GM10248 (cell line): ENCODE measurements at regions not wholly inside any gene's neighbourhood (a gene's known extent, or its start where the extent isn't known, plus 50 kb on each side); places are given as distances from the start of the nearest gene placed in this dataset.

Experiments
- CTCF ChIA-PET: fragments of 300-600 bp; sonication (Branson Sonifier 250); formaldehyde crosslinking; extraction: SDS; loops from one replicate; lab custom pipeline; 2021; ENCODE audit warnings: antibody characterized with exemption; lab: Yijun Ruan, JAX
- POLR2A ChIA-PET: fragments of 350-650 bp; sonication (Branson Sonifier 250); formaldehyde crosslinking; extraction: SDS; loops from one replicate; lab custom pipeline; 2020; ENCODE audit warnings: antibody characterized with exemption; lab: Yijun Ruan, JAX
- DNase-seq: peaks from one replicate; pipeline ENCODE4 v3.0.0; 2012; ENCODE audit errors: extremely low spot score
- TF ChIP-seq, protein P1 (sequence below): IDR thresholded peaks from 2 replicates; pipeline ENCODE4 v1.5.1; 2012; ENCODE audit warnings: mild to moderate bottlenecking, low read depth; ENCODE audit errors: extremely low read depth, missing control alignments, control extremely low read depth

- TF ChIP-seq, protein P1, sequence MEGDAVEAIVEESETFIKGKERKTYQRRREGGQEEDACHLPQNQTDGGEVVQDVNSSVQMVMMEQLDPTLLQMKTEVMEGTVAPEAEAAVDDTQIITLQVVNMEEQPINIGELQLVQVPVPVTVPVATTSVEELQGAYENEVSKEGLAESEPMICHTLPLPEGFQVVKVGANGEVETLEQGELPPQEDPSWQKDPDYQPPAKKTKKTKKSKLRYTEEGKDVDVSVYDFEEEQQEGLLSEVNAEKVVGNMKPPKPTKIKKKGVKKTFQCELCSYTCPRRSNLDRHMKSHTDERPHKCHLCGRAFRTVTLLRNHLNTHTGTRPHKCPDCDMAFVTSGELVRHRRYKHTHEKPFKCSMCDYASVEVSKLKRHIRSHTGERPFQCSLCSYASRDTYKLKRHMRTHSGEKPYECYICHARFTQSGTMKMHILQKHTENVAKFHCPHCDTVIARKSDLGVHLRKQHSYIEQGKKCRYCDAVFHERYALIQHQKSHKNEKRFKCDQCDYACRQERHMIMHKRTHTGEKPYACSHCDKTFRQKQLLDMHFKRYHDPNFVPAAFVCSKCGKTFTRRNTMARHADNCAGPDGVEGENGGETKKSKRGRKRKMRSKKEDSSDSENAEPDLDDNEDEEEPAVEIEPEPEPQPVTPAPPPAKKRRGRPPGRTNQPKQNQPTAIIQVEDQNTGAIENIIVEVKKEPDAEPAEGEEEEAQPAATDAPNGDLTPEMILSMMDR: no peak
- no peak for DNase-seq
- ChIA-PET CTCF (interaction anchor here (1.3 to 1.6 kb wide), 2 partner anchors 9 to 13 kb away, joined by 3 to 4 read pairs; no protein-coding TSS in a partner anchor), POLR2A (no interaction called here)
These were observed 276.6 kb downstream of the MRTFB start for GRCh38 chr16:14347706-14348105.

DNA sequence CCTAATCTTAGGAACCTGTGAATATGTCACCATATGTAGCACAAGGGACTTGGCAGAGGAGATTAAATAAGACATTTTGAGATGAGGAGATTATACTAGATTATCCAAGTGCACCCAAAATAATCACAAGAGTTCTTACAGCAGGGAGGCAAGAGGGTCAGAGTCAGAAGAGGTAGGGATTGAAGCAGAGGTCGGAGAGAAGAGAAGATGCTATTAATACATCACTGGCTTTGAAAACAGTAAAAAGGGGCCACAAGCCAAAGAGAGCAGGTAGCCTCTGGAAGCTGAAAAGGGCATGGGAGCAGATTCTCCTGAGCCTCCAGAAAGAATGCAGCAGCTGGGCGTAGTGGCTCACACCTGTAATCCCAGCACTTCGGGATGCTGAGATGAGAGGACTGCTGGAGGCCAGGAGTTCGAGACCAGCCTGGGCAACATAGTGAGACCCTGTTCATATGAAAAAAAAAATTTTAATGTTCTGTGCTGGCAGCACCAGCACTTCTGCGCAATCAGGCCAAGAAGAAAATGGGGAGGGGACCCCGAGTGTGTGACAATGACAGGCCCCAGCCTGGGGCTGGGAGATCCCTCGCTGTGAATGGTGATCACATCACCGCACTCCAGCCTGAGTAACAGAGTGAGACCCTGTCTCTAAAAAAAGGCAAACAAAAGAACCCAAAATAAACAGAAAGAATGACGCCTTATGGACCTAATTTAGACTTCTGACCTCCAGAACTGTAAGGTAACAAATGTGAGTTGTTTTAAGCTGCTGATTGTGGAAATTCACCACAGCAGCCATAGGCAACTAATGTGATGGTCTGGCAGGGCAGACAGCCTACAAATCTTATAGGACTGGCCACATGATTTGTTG lies 275.4 kb downstream of the MRTFB start:
- ChIA-PET POLR2A (no interaction called here), CTCF (no interaction called here)
- TF ChIP-seq, protein P1: no peak
- DNase-seq: no peak

DNA sequence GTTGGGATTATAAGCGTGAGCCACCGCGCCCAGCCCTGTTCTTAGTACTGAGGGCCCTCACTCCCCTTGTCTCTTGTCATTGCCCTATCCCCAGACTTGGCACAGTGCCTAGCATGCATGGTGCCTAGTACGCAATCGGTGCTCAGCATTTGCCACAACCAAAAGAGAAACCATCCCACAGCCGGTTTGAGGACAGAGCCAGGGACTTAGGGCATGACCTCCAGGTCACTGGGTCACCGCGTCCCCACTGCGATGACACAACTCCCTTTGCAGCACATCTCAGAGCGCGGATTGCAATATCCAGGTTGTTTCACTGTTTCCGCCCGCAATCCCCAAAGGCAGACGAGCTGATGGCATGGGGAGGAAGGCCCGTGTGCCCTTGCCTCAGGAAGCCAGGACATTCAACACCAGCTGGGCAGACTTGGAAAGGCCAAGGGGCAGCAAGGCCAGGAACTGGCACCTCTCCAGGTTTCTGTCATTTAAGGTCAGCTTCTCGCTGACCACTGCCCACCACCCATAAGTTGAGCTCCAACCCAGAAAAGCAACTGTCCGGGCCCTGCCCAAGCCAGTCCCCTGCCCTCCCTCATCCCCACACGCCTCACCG lies 274.5 kb downstream of the MRTFB start:
- TF ChIP-seq, protein P1: no peak
- no peak for DNase-seq
- CTCF ChIA-PET: no interaction called here
- POLR2A ChIA-PET: no interaction called here

DNA sequence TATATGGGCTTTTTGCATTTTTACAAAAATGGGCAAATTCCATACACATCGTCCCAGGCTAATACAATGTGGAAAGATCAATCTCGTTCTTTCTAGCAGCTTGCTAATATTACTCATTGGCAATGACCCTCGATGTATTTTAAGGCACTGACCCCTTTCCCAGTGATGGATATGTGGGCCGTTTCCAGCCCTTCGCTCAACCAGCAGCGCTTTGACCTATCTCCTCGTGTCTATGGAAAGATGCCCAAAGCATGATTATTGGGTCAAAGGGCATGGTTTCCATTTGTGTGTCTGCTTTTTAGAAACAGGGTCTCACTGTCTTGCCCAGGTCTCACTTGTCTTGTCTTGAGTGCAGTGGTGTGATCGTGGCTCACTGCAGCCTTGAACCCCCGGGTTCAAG lies 273.8 kb downstream of the MRTFB start:
- ChIA-PET POLR2A (no interaction called here), CTCF (no interaction called here)
- TF ChIP-seq, protein P1: no peak
- DNase-seq: no peak

DNA sequence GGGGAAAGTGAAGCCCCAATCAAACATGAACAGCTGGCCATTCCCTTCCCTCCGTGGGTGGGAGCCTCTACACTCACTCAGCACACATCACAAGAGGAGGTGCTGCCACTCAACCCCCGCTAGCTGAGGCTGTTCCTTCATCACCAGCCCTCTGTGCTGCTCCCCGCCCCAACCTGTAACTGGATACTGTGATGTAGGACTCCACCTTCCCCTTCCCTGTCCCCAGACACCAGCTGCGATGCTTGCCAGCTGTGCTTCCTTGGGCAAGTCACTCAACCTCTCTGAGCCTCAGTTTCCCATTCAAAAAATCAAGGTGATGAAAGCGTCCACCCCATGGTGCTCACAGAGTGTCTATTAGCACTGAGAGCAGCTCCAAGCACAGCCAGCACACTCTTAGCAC lies 273.2 kb downstream of the MRTFB start:
- TF ChIP-seq, protein P1: no peak
- CTCF ChIA-PET: no interaction called here
- DNase-seq: no peak
- POLR2A ChIA-PET: no interaction called here

DNA sequence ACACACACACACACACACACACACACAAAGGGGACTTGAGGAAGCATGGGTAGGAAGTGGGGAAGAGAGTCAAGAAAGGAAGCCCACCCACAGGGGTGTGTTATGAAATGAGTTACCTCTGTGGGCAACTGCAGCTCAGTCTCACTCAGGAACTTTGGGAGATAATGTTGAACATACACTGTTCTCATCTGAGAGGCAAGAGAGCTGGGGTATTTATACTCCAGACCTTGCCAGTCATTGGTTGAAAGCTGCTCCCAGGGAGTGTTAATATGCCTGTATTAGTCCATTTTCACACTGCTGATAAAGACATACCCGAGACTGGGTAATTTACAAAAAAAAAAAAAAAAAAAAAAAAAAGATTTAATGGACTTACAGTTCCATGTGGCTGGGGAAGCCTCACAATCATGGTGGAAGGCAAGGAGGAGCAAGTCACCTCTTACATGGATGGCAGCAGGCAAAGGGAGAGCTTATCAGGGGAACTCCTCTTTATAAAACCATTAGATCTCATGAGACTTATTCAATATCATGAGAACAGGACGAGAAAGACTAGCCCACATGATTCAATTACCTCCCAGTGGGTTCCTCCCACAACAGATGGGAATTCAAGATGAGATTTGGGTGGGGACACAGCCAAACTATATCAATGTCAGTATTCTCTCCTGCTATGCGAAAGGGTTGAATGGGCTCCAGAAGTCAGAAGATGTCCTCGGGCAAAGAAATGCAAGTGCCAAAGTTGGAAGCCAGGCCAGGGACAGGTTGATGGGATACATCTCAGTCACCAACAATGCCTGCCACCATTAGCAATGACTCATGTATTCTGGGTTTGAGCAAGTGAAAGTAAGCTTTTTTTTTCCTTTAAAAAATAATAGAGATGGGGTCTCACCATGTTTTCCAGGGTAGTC lies 270.5 kb downstream of the MRTFB start:
- CTCF ChIA-PET: interaction anchor here (0.7 to 1.3 kb wide), 3 partner anchors 20 to 32 kb away, joined by 3 to 4 read pairs (median 3); no protein-coding TSS in a partner anchor
- POLR2A ChIA-PET: interaction anchor here (0.7 kb wide), 1 partner anchor 47 kb away, joined by 4 read pairs; no protein-coding TSS in a partner anchor
- no peak for DNase-seq
- TF ChIP-seq, protein P1: no peak
